GM18868 (cell line): ENCODE measurements at regions not wholly inside any gene's neighbourhood (a gene's known extent, or its start where the extent isn't known, plus 50 kb on each side); places are given as distances from the start of the nearest gene placed in this dataset.
"Not testable (repeated sequence)": the region's sequence is repeated elsewhere in the genome, so short reads cannot be mapped to it uniquely, and the experiment has no call there.

Experiments used
- ATAC-seq: cut with Tn5 transposase; IDR thresholded peaks from one replicate; pipeline ENCODE4 v1.9.1; 2021; ENCODE audit warnings: mild to moderate bottlenecking, moderate library complexity; ENCODE audit not compliant: unreplicated experiment

DNA sequence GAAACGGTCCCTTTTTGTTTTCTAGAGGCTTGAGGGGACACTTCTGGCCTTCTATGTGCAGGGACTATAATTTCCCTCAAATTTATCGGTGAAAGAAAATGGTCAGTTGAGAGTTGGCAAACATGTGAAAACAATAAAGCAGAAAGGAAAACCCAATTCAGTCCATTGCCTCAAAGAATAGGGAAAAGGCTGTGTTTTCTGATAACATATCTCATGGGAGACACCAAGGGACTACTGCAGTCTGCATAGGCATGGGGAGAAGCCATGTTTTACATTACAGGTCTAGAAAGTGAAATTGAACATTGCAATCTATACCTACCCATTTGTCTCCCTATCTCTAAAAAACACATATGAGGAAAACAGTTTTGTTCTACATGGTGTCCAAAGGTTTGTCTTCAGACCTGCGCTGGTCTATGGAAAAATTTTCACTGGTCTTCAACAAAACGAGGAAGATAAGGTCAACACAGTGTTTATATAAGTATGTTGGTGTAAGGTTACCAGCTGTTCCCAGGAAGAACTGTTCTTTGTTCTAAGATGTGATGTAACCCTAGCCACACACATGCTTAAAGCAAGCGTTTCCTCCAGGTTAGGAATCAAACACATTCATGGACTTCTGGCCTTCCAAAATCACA lies 179.7 kb downstream of the MREG start:
- no peak for ATAC-seq

DNA sequence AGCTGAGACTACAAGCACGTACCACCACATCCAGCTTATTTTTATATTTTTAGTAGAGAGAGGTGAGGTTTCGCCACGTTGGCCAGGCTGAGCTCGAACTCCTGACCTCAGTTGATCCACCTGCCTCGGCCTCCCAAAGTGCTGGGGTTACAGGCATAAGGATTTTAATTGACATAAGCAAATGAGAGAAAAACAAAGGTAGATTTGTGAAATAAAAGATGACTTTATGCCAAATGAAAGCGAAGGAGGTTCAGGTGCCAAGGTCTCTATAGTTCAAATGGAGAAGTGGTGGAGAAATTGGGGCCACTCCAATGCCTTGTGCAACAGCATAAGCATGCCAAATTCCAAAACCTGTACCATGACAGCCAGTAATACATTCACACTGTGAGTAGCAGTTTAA lies 180.6 kb downstream of the MREG start:
- no peak for ATAC-seq

DNA sequence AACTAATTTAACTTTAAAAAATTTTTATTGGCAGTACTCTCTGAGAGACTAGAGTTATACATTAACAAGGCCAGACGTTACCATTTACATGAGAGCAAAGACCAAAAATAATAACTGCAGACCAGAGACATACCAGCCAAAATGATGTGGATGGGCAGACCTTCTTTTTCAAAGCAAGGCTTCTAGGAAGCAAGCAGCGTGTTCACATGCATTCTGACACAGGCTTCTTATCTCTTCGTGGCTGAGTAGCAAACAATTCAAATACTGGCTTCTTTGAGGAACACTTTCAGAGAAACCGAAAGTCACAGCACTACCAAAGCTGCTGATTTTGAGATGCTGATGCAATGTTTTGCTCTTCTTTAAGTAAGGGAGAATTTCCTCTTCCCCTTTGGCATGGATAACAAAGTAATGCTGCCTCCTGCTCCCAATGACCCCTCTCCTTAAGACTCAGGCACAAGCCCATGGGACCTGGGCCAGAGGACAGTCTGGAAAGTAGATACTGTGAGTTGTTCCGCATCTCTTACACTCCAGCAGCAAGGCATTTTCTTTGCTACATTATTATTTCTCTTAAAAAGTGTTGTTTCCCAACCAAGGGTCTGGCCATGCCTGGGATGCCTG lies 181.9 kb downstream of the MREG start:
- peak; percentile 70 for ATAC-seq

DNA sequence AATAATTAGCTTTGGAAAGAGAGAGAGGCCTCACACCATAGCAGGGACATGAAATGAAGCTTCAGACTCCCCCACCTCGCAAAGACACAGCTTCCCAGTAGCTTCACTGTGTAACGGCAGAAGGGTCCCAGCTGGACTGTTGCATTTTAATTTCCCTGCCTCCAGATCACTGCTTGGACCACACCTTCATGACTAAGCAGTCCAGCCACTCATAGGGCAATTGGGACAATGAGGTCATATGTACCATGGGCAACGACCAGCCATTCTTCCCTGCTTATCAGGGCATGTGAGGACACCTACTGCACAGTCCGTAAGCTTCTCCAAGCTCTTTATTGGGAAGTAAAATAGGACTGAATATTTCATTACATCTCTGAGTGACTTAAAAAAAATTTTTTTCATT lies 183.0 kb downstream of the MREG start:
- no peak for ATAC-seq

DNA sequence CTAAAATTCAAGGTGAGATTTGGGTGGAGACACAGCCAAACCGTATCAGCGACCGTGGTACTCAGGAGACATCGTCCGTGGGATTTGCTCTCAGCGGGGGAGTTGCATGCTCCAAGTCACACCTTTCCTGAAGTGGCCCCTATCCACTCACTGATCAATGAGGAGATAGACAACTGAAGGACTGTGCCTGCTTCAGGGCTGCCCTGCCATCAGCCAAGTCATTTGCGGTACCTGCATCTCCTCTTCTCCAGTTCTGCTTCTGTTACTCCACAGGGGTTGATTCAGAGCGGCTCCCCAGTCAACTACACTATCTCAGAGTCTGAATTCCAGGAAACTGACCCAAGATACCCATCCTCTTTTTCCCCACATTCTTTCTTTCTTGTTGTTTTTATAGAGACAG lies 184.1 kb downstream of the MREG start:
- ATAC-seq = no peak

DNA sequence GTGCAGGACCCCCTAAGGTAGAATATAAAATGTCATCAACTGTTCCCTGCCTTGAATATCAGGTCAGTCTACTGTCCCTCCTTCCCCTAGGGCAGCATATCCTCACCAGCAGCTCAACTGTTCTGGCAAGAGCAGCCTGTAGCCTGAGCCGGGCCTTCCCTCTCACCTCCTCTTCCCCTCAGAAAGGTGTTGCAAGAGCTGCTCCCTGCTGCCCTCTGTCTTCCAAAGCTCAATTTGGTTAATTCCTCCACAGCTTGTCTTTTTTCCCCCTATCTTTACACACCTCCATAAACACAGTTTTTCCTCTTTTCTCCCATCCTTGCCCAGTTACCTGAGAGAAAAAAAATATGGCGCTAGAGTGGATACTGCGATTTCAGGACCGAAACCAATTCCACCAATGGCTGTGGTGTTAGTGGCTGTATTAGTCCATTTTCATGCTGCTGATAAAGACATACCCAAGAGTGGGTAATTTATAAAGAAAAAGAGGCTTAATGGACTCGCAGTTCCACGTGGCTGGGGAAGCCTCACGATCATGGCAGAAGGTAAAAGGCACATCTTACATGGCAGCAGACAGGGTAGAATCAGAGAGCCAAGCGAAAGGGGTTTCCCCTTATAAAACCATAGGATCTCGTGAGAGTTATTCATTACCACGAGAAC lies 184.7 kb downstream of the MREG start:
- peak; percentile 92 for ATAC-seq

DNA sequence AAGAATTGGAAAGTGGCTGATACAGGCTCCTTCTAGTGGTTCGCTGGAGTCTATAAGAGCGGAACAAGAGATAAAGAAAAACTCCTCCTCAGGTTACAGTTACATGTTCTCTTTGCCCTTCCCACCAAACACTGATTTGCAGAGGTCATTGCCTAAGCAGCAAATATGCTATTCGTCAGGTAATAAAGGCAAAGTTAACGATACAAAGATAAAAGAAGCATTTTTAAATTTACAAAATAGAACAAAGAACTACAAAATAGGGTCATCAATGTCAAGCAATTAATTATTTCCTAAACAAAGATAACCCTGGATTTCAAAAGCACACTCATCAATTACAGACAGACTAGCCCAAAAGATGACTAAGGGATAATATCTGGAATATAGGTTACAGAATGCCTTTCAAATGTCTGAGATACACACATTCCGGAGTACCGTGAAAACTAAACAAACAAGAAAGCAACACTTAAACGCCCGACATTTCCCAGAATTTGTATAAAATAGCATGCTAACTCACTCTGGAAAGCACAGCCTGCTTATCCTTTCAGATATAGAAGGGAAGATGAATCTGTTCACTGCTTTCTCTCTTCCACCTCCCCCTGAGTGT lies 186.4 kb downstream of the MREG start:
- ATAC-seq = no peak

DNA sequence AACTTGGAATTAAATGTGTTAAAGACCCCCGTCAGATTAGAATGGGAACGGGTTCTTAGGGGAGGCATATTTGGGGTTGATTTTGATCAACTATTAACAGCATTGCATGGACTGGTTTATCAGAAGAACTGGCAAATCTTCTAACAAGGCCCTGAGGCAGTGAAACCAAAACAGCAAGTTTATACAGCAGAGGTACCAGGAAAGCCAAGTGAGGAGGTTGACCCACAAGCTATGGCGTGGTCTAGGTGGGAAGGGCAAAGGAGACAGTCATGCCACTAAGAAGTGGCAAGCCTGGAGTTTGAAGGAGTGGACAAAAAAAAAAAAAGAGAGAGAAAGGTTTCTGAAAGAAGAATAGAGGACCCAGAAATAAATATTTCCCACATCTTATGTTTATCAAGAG lies 187.0 kb downstream of the MREG start:
- ATAC-seq = no peak

DNA sequence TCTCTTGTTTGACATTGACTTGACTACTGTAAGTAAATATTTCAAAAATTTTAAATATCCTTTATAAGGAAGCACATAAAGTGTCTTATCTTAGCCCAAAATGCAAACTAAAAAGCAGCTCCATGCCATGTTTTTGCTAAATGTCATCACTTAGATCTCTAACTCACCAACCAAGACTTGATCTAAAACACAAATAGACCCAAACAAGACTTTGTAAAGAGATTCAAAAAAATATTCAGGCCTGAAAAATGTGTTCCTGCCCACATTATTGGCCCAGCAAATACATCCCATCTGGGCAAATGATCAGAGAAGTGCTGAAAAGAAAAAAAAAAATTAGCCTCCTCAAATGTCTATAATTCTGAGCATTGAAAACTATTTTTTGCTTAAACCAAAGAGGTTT lies 187.6 kb downstream of the MREG start:
- no peak for ATAC-seq

DNA sequence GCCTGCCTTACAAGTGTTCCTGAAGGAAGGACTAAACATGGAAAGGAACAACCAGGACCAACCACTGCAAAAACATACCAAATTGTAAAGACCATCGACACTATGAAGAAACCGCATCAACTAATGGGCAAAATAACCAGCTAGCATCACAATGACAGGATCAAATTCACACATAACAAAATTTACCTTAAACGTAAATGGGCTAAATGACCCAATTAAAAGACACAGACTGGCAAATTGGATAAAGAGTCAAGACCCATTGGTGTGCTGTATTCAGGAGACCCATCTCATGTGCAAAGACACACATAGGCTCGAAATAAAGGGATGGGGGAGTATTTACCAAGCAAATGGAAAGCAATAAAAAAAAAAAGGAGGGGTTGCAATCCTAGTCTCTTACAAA lies 192.1 kb downstream of the MREG start:
- not testable (repeated sequence) for ATAC-seq

DNA sequence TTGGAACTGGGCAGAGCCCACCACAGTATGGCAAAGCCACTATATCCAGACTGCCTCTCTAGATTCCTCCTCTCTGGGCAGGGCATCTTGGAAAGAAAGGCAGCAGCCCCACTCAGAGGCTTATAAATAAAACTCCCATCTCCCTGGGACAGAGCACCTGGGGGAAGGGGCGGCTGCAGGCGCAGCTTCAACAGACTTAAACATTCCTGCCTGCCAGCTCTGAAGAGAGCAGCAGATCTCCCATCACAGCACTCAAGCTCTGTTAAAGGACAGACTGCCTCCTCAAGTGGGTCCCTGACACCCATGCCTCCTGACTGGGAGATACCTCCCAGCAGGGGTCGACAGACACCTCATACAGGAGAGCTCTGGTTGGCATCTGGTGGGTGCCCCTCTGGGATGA lies 193.6 kb downstream of the MREG start:
- ATAC-seq = not testable (repeated sequence)

DNA sequence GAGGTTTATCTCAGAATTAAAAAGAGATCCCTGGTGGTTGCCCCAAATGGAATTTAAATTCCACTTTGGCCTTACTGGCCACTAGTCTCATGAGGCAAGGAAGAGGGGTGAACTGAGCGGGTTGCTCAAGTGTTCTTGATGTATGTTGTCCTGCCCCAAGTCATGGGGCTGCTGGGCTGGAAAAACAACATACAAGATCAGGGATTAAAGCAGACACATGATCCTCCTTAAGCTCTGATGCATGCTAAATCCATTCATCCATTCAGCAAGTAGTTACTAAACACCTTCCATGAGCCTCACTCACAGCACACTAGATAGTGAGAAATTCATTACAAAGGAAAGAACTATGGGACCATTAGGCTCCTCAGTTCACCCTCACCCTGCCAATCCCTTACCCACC lies 196.3 kb downstream of the MREG start:
- ATAC-seq = no peak

DNA sequence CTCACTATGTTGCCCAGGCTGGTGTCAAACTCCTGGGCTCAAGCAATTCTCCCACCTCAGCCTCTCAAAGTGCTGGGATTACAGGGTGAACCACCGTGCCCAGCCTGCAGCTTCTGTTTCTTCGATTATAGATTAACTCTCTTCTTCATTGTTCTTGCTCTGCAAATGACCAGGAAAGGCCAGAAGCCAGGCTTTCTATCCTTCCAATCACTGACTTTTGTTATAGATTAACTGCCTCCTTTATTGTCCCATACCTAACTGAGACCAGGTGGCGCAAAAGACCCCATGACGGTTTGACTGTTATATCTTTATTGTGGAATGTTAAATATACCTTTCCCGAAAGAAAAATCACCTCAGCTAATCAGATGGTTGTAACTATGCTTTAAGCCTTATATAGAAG lies 196.9 kb downstream of the MREG start:
- no peak for ATAC-seq

DNA sequence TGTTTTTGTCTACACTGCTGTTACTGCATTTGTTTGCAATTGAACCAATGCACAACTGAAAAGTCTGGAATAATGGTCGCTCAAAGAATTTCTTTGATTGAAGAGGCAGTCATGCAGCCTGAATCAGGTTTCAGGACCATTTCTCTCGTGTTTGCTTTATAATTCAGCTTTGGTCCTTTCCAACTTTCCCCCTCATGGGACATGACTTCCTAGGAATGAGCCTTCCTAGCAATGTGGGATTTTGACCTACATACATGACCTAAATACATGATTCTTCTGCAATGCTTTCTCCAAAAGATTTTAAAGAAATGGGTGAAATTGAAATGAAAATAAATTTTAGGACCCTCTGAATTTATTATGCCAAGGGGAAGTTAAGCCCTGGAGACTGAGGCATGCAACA lies 197.4 kb downstream of the MREG start:
- ATAC-seq = no peak

DNA sequence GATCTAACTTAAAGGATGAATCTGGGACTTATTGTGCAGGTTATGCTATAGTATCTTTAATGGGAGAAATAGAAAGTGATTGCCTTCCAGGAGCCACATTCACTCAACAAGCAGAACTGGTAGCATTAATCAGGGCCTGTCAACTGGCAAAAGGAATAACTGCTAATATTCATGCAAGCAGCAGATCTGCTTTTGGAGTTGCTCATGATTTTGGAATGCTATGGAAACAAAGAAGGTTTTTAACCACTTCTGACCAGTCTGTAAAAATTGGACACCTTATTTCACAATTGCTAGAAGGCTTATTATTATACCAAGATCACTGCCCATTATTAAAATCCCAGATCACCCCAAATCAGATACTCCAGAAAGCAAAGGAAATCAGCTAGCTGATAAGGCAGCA lies 200.4 kb downstream of the MREG start:
- ATAC-seq = no peak

DNA sequence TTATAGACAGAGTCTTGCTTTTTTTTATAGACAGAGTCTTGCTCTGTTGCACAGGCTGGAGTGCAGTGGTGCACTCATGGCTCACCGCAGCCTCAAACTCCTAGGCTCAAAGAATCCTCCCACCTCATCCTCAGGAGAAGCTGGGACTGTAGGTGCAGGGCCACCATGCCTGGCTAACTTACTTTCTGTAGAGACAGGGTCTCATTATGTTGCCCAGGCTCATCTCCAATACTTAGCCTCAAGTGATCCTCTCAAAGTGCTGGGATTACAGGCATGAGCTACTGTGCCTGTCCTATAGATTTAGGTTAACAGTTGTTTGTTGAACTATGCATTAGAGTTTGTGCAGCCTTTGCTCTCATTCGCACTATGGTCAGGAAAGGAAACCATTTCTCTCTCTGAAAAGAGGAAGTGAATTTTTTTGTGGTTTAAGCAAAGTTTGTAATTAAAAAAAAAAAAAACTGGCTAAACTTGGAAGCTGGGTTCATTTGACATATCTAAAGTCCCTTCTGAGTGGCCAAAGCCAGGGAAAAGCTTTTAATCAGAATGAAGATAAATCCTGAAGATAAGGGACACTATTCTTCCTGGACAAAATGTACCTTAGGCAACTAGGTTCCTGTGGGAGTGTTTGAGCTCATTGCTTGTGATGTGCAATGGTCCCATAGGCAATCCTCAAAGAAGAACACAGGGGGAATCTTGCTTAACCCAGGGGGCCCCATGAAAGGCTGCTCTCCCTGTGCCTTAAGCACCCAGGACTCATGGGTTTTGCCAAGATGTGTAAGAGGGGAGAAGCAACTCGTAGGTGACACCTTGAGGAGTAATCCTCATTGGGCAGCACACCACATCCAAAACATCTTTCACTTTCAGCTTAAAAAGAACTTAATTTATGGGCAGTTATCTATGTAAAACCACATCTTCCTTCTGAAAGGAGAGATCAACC lies 201.7 kb downstream of the MREG start:
- peak; percentile 94 for ATAC-seq

DNA sequence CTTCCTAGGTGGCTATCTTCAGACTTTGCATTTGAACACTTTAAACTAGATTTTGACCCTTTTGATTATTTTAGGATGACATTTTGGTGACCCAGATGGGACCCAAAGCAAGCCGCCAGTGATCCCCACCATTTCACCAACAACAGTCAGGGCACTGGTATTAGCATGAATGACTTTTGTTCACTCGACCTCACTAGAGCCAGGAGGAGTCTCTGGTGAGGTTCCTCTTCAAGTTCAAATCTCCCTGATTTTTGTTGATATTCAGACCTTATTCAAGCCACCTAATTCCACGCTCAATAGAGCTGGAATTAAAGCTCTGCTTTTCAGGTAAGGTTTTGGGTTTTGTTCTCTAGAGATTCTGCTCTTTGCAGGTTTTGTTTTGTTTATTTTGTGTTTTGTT lies 202.3 kb downstream of the MREG start:
- peak; percentile 37 for ATAC-seq

DNA sequence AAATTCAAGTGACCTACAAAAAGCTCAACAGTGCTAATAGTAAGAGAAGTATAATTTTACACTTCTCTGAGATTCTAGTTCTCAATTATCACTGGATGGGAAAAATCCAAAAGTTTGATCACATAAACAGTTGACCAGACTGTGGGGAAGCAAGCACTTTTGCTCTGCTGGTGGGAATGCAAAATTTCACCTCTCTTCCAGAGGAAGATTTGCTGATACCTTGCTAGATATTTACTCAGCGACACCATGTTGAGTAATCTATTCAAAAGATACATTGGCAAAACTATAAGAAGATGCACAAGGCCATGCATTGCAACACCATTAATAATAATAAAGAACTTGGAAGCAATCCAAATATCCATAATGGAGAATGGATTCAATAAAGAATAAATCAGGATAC lies 204.4 kb downstream of the MREG start:
- no peak for ATAC-seq

DNA sequence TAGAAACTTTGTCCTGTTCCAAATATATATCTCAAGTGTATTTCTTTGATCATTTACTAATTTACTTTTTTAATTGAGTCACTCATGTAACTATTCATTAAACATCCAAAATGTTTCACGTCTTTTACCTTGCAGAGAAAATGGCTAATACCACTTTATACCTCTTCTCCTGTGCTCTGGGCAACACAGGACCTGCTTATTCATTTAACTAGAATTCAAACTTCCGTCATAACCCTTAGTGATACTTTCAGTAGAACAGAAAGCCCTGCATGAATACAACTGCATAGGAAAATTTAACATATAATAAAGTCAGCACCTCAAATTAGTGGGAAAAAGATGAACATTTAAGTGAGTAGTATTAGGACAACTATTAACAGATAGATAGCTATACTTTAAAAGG lies 205.2 kb downstream of the MREG start:
- ATAC-seq = no peak

DNA sequence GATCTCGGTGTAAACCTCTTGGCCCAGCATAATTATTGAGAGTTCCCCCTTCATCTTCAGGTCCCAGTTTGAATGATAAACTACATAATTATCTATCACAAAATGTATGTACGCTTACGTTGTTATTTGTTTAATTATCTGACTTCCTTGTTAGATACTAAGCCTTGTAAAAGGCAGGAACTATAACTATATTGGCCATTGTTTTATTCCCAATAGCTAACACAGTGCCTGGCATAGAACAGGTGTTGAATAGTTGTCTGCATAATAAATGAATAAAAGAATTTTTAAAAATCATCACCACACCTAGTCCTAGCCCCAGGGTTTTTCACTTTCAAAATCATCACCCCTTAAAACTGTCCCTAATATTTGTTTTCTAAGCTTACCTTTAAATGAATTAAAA lies 207.9 kb downstream of the MREG start:
- no peak for ATAC-seq

DNA sequence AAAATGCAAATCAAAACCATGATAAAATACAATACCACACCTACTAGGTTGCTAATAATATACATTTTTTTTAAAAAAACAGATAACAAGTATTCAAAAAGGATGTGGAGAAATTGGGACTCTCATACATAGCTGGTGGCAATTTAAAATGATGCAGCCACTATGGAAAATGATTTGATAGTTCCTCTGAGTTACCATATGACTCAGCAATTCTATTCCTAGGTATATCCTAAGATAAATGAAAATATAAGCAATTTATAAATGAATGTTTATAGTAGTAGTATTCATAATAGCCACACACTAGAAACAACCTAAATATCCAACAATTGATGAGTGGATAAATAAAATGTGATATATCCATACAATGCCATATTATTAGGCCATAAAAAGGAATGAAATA lies 210.2 kb downstream of the MREG start:
- ATAC-seq = no peak
